Activated T-helper 17 cell treated with anti-CD3 and anti-CD28 coated beads, Interleukin-2, amount 50 U/mL, for 72 hours (primary cell): ENCODE measurements at regions not wholly inside any gene's neighbourhood (a gene's known extent, or its start where the extent isn't known, plus 50 kb on each side); places are given as distances from the start of the nearest gene placed in this dataset.

ENCODE experiments used
- ATAC-seq: fragments of 150-1000 bp; cut with Tn5 transposase; replicated peaks from 2 replicates; pipeline ENCODE4 v1.10.0; 2021; ENCODE audit warnings: mild to moderate bottlenecking, moderate library complexity
- H3K27ac Mint-ChIP-seq: one replicate; pipeline ENCODE4 v1.8.0; 2022; ENCODE audit warnings: mixed read lengths
- H3K27me3 Mint-ChIP-seq: one replicate; pipeline ENCODE4 v1.8.0; 2022; ENCODE audit warnings: mixed read lengths
- H3K36me3 Mint-ChIP-seq: one replicate; pipeline ENCODE4 v1.8.0; 2022; ENCODE audit warnings: low read depth, mild to moderate bottlenecking, mixed read lengths
- H3K4me1 Mint-ChIP-seq: one replicate; pipeline ENCODE4 v1.8.0; 2022; ENCODE audit warnings: mixed read lengths
- H3K4me3 Mint-ChIP-seq: one replicate; pipeline ENCODE4 v1.8.0; 2022; ENCODE audit warnings: mild to moderate bottlenecking, mixed read lengths
- H3K9me3 Mint-ChIP-seq: one replicate; pipeline ENCODE4 v1.8.0; 2022; ENCODE audit warnings: mixed read lengths

GRCh38 chr2:138830547-138830946 lies 50.4 kb upstream of the NXPH2 start:
- Mint-ChIP-seq H3K4me1 (no peaks in the 10 kb centered on the region), H3K9me3 (no peaks in the 10 kb centered on the region), H3K36me3 (no peaks in the 10 kb centered on the region), H3K27me3 (no peaks in the 10 kb centered on the region), H3K27ac (no peak overlapping the region), H3K4me3 (no peak overlapping the region)
- no peak for ATAC-seq
